Activated naive CD4-positive, alpha-beta T cell treated with anti-CD3 and anti-CD28 coated beads, Interleukin-2, amount 50 U/mL, for 16 hours (primary cell): ENCODE measurements at regions not wholly inside any gene's neighbourhood (a gene's known extent, or its start where the extent isn't known, plus 50 kb on each side); places are given as distances from the start of the nearest gene placed in this dataset.
"Not testable (repeated sequence)": the region's sequence is repeated elsewhere in the genome, so short reads cannot be mapped to it uniquely, and the experiment has no call there.

Source experiments
- DNase-seq: peaks from one replicate; pipeline ENCODE4 v3.0.0-alpha.2; 2020

DNA sequence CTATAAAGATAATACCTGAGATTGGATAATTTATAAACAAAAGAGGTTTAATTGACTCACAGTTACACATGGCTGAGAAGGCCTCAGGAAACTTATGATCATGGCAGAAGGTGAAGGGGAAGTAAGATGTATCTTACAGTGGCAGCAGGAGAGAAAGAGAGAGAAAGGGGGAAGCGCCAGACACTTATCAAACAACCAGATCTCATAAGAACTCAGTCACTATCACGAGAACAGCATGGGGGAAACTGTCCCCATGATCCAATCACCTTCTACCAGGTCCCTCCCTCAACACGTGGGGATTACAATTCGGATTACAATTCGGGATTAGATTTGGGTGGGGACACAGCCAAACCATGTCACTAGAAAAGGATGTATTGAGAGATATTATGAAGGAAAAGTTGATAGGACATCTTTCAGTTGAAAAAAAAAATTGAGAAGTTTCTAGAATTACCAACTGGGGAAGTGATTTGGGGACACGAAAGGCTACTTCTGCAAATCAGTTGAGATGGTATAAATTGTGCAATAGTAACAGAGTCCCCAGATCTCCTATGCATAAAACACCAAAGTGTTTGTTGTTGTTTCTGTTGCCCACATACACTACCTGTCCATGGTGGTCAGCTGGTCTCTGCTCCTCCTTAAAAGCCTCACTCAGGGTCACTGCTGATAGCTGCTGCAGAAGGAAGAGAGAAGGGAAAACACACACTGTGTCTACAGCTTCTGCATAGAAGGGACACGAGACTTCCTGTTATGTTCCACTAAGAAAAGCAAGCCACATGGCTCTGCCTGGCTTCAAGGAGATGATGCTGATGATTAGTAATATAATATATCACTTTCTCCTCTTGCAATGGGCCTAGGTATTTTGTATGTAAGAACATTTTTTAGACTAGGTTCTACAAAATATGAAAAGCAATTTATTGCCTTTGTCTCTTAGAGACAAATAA, 465.5 kb downstream of the PDZRN4 start:
- no peak for DNase-seq

DNA sequence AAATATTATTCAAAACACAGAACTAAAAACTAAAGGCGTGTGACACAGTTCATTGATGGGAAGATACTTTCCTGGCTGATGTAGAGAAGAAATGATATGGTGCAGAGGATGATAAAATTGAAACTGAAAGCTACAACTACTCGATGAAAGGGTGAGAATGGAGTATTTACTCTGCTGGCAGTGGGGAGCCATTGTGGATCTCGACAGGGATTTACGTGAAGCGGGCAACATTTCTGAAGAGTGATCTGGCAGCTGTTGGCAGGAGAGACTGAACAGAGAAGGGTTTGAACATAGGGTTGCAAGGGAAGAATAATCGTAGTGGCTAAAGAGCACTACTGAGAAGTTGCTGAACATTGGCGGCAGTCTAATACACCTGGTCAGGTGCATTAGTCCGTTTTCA, 464.9 kb downstream of the PDZRN4 start:
- DNase-seq, result no peak

DNA sequence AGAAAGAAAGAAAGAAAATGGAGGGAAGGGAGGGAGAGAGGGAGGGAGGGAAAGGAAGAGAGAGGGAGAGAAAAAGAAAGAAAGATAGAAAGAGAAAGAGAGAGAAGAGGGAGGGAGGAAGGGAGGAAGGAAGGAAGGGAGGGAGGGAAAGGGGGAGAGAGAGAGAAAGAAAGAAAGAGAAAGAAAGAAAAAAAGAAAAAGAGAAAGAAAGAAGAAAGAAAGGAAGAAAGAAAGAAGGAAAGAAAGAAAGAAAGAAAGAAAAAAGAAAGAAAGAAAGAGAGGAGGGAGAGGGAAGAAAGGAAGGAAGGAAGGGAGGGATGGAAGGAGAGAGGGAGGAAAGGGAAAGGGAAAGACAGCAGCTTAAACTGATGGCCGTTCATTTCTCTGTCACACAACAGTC, 457.5 kb downstream of the PDZRN4 start:
- no peak for DNase-seq

DNA sequence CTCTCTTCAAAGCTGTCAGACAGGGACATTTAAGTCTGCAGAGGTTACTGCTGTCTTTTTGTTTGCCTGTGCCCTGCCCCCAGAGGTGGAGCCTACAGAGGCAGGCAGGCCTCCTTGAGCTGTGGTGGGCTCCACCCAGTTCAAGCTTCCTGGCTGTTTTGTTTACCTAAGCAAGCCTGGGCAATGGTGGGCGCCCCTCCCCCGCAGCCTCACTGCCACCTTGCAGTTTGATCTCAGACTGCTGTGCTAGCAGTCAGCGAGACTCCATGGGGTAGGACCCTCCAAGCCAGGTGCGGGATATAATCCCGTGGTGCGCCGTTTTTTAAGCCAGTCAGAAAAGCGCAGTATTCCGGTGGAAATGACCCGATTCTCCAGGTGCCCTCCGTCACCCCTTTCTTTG, 454.7 kb downstream of the PDZRN4 start:
- DNase-seq, result not testable (repeated sequence)

DNA sequence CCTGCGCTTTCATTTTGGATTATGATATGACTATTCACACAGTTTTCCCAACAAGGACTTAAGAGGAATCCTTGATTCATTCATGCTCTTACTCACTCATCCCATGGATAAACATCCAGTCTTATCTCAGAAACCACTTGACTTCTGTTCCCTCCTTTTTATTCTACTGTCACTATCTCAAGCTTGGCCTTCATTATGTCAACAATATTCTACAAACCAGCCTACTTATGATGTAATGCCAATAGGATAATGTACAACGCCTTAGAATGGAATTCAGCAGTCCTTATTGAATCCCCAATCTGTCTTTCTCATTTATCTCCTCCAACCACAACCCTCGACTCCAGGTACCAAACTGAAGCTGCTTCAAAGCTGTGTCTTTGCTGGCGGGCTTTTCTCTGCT, 448.5 kb downstream of the PDZRN4 start:
- no peak for DNase-seq

DNA sequence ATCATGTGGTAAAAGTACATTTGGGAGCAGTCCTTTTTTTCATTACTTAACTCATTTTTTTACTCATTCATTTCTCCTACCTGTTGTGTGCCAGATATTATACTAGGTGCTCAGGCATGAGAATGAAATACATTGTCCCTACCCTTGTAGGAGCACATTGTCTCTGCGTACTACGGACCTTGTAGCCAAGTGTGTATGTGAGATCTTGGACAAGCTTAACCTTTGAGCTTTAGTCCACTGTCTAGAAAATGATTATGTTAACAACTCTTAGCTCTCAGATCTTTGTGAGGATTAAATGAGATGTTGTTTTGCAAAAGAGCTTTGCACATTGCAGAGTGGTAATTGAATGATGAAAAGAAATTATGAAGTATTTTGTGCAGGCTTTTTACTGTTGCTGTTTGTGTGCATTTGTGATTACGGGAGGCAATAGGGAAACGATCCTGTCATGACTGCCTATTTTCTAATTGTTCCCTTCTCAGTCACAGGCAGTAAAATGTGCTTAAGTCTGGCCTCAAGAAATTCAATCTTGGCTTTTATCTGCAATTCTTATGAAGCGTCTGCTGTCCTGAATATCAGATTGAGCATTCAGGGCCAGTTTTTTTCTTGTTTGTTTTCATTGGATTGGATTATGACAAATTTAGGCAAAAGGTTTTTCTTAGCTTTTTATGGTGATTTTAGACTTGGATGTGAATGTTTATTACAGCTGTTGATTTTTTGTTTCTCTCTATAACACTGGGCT, 447.7 kb downstream of the PDZRN4 start:
- DNase-seq, result no peak

DNA sequence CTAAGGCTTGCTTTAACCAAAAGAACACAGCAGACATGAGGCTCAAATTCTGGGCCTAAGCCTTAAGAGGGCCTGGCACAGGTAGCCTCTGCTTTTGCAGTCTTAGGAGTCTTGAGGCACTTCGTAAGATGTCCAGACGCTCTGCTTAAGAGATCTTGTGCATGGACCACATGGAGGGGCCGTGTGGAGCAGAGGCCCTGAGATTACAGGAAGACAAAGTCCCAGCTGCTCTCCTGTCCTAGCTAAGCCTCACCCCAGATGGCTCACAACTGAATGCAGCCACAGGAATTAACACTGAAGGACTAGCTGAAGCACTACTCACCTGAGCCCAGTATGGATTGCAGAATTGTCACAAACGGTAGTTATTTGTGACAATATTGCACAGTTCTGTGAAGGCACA, 446.0 kb downstream of the PDZRN4 start:
- no peak for DNase-seq

DNA sequence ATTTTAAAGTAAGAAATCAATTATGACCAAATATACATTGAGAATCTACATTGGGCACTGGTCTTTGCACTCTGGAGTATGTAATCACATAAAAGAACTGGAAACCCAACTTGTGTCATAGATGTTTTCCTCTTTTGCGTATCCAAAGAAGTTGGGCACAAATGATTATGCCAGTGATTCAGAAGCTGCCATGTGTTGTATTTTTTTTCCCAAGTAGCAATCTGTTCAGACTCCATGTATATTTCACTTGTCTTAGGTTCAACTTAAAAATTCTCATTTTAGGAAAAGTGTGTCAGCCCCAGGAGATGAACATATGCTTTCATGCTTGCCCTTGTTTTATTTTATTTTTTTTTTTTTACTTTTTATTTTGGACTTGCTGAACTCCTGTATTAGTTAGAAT, 441.5 kb downstream of the PDZRN4 start:
- DNase-seq, result no peak

DNA sequence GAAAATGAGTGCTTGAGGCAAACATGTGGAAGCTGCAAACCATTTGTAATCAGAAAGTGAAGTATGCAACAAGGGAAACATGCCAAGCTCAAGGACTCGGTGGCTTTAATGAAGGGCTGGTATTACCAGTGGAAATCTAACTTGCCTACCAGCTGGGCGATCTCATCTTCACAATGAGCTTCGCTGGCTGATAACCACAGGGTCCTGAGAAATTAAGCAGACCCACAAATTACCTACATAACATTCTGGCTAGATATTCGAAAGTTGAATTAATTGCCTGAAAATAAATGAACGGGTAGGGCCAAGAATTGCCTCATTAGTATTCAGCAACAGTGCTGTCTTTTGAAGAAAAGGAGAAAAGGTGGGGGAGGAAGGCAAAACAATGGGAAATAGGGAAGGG, 439.4 kb downstream of the PDZRN4 start:
- no peak for DNase-seq

DNA sequence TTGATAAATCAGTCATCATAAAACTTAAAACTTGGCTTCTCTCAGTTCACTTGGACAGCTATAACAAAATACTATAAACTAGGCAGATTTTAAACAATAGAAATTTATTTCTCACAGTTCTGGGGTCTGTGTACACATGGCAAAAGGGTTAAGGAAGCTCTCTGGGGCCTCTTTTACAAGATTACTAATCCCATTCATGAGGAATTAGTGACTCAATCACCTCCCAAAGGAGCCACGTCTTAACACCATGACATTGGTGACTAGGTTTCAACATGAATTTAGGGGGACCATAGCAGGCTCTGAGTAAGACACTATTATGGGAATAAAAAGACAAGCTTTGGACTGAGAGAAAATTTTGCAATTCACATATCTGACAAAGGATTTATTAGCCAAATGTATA, 436.5 kb downstream of the PDZRN4 start:
- DNase-seq, result no peak
